Stimulated activated CD8-positive, alpha-beta memory T cell treated with anti-CD3 and anti-CD28 coated beads, Interleukin-4, amount 100 ng/mL, for 24 hours (primary cell): ENCODE measurements at regions not wholly inside any gene's neighbourhood (a gene's known extent, or its start where the extent isn't known, plus 50 kb on each side); places are given as distances from the start of the nearest gene placed in this dataset.
"Not testable (repeated sequence)": the region's sequence is repeated elsewhere in the genome, so short reads cannot be mapped to it uniquely, and the experiment has no call there.

Experiments
- DNase-seq: peaks from one replicate; pipeline ENCODE4 v3.0.0-alpha.2; 2020; ENCODE audit warnings: low read depth

DNA sequence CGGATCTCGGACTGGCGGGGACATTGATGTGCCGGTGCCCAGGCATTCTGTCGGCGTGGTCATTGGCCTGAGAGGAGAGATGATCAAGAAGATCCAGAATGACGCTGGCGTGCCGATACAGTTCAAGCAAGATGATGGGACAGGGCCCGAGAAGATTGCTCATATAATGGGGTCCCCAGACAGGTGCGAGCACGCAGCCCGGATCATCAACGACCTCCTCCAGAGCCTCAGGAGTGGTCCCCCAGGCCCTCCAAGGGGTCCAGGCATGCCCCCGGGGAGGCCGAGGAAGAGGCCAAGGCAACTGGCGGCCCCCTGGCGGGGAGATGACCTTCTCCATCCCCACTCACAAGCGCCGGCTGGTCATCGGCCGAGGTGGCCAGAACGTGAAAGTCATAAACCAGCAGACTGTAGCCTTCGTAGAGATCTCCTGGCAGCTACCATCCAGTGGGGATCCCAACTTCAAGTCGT, 106.5 kb upstream of the MTAP start:
- DNase-seq: no peak

DNA sequence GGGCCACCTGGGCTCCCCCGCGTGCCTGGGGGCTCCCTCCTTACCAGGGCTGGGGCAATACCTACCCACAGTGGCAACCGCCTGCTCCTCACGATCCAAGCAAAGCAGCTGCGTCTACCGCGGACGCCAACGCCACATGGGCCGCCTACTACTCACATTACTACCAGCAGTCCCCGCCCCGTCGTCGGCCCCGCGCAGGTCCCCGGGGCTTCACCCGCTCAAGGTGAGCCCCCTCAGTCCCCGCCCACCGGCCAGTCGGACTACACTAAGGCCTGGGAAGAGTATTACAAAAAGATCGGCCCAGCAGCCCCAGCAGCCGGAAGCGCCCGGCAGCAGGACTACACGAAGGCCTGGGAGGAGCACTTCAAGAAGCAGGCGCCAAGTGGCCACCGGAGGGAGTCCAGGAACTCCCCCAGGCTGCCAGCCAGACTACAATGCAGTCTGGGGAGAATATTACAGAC, 106.0 kb upstream of the MTAP start:
- no peak for DNase-seq

DNA sequence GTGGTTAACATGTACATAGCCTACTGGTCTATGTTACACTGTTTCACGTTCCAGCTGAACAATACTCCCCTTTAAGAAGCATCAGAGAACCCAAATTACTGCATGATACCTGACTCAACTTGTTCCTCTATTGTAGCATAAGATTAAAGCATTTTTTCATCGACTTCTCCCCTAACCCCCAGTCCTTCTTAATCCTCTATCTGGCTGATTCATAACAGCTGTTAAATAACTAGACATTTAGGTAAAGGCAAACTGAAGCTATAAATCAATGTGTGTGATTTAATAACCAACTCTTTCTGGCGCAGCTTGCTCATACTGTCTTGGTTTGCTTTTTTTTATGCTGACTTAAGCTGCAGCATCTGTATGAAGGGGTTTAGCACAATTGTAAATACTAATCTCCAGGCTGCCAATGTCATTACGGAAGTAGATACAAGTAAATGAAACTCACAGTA, 94.2 kb upstream of the MTAP start:
- DNase-seq: no peak

DNA sequence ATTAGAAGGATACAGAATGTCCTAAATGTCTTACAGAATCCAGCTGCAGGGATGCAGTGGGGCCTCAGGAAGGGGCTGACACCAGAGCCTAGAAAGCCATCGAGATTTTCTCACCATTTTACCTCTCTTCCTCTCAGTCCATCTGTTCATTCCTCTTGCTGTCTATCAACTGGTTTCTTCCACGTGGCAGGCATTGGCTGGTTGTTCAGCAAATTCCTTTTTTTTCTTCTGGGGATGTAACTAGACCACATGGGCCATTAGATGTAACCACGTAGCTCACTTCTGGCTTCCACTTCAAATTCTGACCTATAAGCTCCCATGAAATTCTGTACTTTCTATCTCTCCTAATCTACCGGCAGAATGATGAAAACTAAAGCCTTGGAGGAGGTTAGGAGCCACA, 93.6 kb upstream of the MTAP start:
- no peak for DNase-seq

DNA sequence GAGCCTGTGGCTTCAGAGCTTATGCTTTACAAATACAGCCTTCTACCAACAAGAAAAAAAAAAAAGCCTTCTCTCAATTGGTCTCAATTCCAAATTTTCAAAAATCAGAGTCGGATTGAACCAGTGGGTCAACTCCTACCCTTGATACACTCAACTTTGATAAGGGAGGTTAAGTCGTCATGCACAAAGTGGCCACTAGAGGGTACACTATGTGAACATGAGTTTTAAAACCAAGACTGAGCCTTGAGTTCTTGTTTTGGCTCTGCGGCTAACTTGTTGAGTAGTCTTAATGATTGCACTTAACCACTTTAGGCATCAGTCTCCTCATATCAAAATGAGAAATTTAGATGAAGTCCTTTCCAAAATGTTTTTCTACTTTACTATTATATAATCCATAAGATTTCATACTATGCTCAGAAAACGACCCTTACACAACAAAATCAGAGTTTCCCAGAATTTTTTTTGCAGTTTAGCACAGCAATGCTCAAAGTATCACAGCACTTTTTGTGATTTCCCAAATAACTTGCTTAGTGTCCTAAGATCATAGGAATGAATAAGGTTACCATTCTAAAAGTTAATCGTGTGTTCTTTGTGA, 92.9 kb upstream of the MTAP start:
- peak; percentile 45 for DNase-seq

DNA sequence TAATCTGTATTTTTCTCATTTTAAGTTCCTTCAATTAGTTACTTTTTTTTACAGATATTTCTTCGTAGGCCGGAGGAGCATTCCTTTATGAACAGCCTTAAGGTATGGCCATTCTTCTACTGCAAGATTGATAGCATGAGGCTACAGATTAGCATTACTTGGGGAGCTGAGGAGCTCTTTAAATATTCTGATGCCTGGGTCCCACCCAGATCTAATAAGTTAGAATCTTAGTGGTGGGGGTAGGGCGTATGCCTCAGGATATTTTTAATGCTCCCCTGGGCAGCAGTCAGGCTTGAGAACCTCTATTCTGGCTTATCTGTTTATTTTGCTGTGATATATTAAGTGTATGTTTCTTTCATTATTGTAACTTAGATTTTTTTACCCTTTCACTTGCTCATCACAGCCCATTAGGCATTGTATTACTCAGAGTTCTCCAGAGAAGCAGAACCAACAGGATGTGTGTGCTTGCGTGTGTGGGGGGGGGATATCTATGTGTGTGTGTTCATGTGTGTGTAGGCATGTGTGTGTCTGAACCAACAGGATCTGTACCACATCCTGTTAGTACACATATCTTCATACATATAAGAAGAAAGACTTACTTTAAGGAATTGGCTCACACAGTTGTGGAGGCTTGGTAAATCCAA, 91.8 kb upstream of the MTAP start:
- no peak for DNase-seq

DNA sequence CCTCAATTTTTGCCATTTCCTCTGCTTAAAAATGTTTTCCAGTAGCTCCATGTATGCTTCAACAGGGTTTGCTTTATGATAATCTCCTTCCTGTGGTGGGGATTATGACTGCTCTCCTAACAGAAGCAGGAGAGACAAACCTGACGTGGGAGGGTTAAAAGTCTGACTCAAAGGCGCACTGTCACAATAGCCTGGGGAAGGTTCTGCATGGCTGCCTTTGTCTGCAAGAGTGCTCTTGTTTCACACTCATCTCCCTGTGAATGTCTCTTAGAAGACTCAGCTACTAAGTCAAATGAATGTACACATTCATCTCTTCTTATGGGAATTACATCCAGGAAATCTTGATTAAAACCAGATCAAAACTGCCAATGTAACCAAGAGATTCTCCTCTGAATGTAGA, 90.9 kb upstream of the MTAP start:
- DNase-seq: no peak

DNA sequence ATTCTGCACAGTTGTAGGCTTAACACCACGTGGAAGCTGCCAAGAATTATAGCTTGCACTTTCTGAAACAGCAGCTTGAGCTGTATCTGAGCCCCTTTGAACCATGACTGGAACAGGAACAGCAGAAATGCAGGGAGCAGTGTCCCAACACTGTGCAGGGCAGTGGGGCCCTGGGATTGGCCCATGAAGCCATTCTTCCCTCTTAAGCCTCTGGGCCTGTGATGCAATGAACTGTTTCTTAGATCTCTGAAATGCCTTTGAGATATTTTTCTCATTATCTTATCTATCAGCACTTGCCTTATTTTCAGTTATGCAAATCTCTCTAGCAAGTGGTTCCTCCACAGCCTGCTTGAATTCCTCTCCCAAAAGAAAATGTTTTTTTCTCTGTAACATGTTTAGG, 87.0 kb upstream of the MTAP start:
- DNase-seq: no peak

DNA sequence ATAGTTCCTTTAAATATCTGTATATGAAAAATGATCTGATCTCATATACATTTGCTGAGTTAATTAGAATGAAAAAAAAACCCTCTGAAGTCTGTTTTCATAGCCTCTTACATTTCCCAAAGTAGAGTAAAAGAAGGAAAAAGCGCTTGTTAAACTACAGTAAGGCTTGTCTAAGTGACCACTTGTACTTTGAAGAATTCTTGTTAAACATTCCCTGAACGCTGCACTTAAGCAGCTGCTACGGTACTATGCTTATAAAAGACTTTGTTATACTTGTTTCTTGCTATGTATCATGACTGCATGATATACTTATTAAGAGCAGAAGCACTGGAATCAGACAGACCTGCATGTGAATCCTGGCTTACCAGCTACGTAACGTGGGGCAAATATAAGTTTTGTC, 81.7 kb upstream of the MTAP start:
- DNase-seq: no peak

DNA sequence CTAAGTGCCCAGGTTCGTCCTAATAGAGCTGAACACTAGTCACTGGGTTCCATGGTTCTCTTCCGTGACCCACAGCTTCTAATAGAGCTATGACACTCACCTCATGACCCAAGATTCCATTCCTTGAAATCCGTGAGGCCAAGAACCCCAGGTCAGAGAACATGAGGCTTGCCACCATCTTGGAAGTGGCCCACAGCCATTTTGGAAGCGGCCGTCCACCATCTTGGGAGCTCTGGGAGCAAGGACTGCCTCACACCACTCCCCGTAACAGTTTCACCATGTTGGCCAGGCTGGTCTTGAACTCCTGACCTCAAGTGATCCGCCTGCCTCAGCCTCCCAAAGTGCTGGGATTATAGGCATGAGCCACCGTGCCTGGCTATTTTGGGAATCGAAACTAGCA, 75.0 kb upstream of the MTAP start:
- DNase-seq: not testable (repeated sequence)

DNA sequence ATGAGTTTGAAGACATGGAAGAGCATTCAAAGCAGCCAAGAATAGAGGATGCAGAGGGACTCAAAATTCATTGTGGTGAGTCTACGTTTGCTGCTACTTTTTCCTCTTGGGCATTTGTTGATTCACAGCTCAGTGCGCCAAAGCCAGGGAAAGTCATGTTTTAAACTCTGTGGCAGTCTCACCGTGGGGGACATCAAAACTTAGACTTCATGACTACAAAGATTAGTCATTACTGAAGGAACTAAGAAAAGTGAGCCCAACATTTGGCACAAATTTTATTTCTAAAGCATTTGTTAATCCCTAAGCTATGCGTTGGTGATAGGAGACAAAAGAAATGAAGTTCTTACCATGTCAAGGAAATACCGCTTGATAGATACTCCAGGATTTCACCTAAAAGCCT, 73.7 kb upstream of the MTAP start:
- DNase-seq: no peak

DNA sequence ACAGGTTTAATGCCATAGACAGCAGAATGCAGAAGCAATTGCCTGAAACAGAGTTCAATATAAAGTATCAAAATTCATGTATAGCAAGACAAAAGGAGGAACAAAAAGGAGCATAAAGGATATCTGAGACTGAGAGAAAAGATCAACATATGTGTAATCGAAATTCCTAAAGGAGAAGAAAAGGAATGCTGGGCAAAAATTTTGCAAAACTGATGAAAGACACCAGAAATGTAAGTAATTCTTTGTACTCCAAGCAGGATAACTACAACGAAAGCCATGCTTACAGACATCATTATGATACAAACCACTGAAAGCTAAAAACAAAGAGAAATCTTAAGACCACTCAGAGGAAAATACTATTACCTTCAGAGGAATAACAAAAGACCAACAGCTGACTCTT, 72.8 kb upstream of the MTAP start:
- DNase-seq: no peak

DNA sequence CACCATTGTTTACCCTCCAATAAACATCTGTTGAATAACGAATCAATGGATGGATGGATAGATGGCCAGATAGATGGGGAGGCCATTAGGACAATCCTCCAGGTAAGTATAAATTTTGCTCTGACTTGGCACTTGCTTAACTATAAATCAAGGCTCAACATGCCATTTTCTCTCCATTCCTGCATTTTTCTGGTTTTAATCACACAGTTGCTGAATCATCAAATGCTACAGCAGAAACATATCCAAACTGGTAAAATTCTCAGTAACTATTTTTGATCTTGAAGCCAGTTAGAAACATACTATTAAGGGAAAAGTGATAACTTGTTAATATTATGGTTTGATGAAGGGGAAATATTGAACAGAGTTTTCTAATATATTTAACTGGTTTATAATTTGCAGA, 71.5 kb upstream of the MTAP start:
- DNase-seq: no peak

DNA sequence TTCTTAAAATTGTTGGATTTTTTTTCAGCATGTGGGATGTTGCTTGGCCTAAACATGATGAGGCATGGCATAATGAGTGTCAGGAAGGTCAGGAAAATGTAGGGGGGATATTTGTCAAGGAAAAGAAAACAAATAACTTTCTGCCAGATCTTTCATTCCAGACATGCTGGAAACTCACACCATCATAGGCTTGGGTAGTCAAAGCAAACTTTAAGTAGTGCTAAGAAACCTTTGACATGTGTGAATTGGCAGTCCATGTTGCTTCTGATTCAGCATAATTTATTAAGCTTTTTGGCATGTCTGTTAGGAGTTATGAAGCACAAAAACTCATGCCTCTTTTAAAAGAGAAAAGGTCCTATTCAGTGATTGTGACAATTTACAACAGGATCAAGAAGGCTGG, 61.3 kb upstream of the MTAP start:
- no peak for DNase-seq

DNA sequence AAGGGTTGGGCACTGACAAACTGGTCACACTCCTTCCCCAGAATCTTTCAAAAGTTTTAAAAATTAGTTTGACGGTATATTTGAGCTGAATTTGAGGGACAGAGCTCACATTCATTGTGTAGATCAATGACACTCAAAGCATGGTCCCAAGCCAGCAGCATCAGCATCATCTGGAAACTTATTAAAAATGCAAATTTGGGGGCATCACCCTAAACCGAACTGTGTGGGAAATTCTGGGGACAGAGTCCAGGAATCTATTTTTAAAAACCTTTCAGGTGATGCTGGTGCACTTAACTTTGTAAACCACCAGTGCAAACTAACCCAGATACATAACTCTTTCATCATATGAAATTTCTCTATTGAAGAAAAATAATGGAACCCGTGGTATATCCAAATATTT, 58.1 kb upstream of the MTAP start:
- DNase-seq: no peak

DNA sequence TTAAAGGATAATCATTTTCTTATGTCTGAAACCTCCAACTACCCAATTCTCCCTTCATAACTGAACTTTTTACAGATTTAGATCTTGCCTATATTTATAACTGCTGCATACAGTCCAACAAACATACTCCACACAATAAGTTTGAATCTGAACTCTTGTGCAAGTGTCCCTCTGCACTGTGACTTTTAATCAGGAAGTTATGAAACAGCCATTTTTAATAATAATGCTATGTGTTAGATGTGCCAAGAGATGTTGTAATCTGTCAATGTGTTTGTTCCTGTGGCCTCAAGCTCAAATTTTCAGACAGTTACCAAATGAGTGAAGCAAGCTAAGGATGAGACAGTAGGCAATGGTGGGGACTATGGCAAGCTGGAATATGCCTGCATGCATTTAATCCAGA, 57.6 kb upstream of the MTAP start:
- no peak for DNase-seq

DNA sequence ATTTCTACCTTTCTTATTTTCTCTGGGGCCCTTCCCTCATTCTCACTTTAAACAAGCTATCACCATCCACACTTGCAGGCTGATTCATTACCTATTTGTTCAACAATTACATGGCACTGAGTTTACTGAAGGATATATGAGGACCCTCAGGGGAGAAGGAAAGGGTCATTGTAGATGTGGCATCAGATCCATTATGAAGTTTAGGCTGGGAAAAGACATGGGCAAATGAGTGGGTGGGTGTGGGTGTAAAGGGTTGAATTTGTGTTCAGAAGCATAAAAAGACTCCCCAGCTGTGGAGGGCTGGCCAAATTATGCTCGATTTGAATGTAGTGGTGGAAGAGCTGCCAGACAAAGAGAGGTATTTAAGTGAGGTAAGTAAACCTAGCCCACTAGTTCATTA, 55.9 kb upstream of the MTAP start:
- DNase-seq: no peak

DNA sequence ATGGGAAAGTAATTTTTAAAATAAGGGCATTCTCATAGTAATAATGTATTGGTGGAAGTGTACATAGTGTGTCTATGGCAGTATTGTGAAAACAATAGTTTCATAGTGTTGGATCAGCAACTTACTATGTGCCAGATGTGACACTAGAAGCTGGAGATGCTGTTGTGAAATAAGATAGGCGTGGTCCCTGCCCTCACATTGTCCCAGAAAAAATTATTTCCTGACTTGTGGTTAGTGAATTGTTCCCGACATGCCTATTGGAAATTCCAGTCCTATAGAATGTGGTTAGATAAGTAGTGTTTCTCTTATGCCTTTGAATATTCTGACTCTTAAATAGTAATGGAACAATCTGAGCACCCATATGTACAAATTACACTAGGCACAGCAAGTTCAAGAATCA, 55.3 kb upstream of the MTAP start:
- no peak for DNase-seq

DNA sequence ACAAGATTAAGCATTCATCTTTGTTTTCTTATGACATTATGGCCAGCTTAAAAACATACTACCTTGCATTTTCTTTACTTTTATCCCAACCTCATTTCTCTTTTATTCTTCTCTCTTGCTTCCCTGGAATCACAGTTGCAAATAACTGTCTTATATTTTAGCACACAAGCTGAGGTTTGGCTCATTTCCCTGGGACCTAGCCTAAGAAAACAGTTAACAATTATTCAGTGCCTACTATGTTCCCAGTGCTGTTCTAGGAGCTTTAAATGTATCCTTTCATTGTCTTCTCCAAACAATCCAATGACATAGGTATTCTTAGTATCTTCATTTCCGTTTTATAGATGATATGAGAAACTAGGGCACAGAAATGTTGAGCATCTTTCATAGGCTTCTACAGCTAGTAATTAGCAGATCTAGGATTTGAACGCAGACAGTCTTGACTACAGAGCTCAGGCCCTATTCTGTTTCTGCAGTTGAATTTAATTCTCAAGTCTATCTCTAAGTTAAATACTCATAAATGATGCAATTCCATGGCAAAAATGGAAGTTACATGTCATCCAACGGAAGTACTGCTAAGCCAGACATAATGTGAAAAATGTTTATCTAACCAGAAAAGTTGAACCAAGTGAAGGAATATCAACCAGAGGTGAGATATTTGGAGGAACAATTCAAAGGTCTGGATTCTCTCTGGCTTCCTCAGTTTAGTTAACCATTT, 52.3 kb upstream of the MTAP start:
- no peak for DNase-seq

DNA sequence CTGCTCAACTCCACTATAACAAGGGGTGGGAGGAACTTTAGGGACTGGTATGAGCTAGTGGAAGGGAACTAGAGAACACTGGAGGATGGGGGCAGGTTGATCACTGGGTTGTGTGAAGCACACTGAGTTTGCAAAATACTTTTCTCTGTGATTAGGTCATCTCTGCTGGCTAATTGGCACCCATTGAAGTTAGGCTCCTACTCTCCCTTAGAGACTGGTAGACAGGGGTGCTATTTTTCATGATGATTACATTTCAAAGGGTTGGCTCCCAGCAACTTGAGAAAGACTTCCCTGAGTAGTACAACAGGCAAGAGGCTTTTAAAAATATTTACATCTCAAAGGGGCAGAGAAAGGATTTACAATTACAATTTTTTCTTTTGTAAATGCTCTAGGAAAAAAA, 50.4 kb upstream of the MTAP start:
- no peak for DNase-seq
